ENCODE measurements at regions not wholly inside any gene's neighbourhood (a gene's known extent, or its start where the extent isn't known, plus 50 kb on each side); places are given as distances from the start of the nearest gene placed in this dataset.
"Not testable (repeated sequence)": the region's sequence is repeated elsewhere in the genome, so short reads cannot be mapped to it uniquely, and the experiment has no call there.

DNA sequence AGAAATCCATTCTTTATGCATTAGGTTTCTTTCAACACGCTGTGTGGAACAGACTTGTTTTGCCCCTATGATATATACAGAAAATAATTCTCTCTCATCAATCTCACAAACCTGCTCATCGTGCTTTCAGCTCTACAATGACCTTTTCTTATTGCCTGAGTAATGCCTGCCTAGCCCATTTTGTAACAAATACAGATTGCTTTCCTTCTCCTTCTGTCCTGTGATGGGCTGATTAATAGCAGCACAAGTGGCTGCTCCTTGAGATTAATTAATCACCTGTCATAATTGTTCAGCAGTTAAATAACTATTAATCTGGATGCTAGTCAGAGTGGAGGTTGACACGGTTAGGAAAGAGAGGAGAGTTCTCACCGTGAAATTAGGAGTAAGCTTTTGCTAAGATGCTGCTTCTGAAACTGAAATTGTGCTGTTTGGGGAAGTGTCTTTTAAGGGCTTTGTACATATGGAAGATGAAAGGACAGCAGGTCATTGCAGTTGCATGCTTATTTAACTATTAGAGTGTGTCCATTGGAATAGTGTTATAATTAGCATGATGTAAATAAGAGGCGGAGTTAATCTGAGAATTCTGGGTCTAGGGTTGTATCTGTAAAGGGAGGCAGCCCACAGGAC is 1430.5 kb downstream of the FAM181B start:
- no peak overlapping the region for H3K4me3 Mint-ChIP-seq
- no peaks in the 10 kb centered on the region for H3K36me3 Mint-ChIP-seq (ENCODE audit: low read depth)

DNA sequence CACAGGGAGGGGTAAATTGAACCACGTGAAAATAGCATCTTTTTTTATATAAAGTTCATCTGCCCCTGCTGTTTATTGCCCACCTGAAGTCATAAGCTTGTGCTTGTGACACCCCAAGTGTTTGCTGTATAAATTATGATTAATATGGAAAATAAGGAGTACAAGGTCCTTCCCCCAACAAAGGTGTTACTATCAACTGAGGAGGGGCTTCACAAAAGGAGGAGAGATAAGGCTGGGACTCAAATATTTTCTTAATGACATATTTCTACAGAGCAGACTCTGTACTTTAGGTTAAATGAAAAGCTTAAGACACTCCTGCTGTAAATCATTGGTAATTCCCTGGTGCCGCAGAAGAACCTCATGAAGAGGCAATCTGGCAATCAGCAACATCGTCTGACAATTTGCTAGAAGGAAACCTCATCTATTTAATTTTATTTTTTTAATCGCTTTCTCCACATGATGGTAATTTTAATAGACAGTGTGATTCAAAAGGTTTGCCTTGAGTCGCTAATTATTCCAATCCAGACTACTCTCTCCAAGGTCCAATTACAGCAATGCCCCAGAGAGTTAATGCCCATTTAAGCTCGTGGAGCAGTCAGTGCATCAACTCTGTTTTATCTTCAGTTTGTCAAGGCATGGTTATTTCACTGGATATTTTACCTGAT is 1432.4 kb downstream of the FAM181B start:
- Mint-ChIP-seq H3K36me3 (ENCODE audit: low read depth) (no peaks in the 10 kb centered on the region), H3K4me3 (no peak overlapping the region), H3K9me3 (peaks cover 3% of the 10 kb centered on the region), H3K27ac (ENCODE audit: unreplicated experiment) (no peak overlapping the region), H3K4me1 (no peaks in the 10 kb centered on the region), H3K27me3 (ENCODE audit: low read depth) (no peaks in the 10 kb centered on the region)
- no peak for DNase-seq (ENCODE audit: low read depth, low spot score)
- TF ChIP-seq, protein P1, sequence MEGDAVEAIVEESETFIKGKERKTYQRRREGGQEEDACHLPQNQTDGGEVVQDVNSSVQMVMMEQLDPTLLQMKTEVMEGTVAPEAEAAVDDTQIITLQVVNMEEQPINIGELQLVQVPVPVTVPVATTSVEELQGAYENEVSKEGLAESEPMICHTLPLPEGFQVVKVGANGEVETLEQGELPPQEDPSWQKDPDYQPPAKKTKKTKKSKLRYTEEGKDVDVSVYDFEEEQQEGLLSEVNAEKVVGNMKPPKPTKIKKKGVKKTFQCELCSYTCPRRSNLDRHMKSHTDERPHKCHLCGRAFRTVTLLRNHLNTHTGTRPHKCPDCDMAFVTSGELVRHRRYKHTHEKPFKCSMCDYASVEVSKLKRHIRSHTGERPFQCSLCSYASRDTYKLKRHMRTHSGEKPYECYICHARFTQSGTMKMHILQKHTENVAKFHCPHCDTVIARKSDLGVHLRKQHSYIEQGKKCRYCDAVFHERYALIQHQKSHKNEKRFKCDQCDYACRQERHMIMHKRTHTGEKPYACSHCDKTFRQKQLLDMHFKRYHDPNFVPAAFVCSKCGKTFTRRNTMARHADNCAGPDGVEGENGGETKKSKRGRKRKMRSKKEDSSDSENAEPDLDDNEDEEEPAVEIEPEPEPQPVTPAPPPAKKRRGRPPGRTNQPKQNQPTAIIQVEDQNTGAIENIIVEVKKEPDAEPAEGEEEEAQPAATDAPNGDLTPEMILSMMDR (conservative IDR thresholded peaks at IDR 0.05), result no peak

More for the DNA sequence above, 1430.5 kb downstream of the FAM181B start:
- H3K9me3 Mint-ChIP-seq, result peaks cover under 1% of the 10 kb centered on the region
- H3K27ac Mint-ChIP-seq (ENCODE audit: unreplicated experiment), result no peak overlapping the region
- TF ChIP-seq, protein P1 (conservative IDR thresholded peaks at IDR 0.05), result no peak
- H3K4me1 Mint-ChIP-seq, result no peaks in the 10 kb centered on the region
- DNase-seq (ENCODE audit: low read depth, low spot score), result no peak
- no peaks in the 10 kb centered on the region for H3K27me3 Mint-ChIP-seq (ENCODE audit: low read depth)

DNA sequence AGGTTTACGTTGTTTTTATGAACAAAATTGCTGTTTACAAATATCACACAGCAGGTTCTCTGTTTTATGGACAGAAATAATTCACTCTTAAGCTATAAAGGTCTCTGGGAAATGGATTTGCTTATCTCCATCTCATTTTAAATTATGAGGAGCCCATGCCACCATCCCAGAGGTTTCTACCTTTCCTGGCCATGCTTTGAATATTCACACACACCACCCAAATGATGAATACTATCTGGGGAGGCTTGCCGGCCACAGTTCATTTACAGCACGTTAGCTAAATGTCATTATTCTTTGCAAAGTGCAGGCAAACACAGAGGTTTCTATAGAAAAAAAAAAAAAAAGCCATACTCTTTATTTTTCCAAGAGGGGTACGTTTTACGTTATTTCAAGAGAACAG is 1446.7 kb downstream of the FAM181B start:
- no peak overlapping the region for H3K27ac Mint-ChIP-seq (ENCODE audit: unreplicated experiment)
- no peak for DNase-seq (ENCODE audit: low read depth, low spot score)
- H3K9me3 Mint-ChIP-seq, result peaks cover 5% of the 10 kb centered on the region
- TF ChIP-seq, protein P1 (conservative IDR thresholded peaks at IDR 0.05), result no peak
- no peaks in the 10 kb centered on the region for H3K4me1 Mint-ChIP-seq
- H3K36me3 Mint-ChIP-seq (ENCODE audit: low read depth), result peaks cover 3% of the 10 kb centered on the region
- H3K27me3 Mint-ChIP-seq (ENCODE audit: low read depth), result no peaks in the 10 kb centered on the region
- no peak overlapping the region for H3K4me3 Mint-ChIP-seq

DNA sequence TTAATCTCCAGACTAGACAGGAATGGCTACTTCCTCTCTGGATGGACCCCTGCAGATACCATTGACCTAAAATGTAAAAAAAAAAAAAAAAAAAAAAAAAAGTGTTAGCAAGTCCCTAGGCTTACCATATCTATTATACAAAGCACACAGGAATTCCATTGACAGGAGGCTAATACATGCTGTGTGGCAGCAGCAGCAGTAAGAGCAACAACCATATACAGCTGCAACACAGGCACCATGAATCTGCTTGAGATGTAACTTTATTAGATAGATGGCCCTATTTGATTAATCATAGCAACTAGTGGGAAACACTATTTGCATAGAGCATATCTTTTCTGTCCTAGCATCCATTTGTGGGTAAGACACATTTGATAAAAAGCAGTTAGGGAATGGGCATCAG is 1447.1 kb downstream of the FAM181B start:
- no peaks in the 10 kb centered on the region for H3K27me3 Mint-ChIP-seq (ENCODE audit: low read depth)
- peaks cover 8% of the 10 kb centered on the region for H3K9me3 Mint-ChIP-seq
- peaks cover 3% of the 10 kb centered on the region for H3K36me3 Mint-ChIP-seq (ENCODE audit: low read depth)
- no peaks in the 10 kb centered on the region for H3K4me1 Mint-ChIP-seq
- TF ChIP-seq, protein P1 (conservative IDR thresholded peaks at IDR 0.05), result no peak
- H3K27ac Mint-ChIP-seq (ENCODE audit: unreplicated experiment), result no peak overlapping the region
- H3K4me3 Mint-ChIP-seq, result no peak overlapping the region
- DNase-seq (ENCODE audit: low read depth, low spot score), result no peak

GRCh38 chr11:81280228-81280627 is 1453.4 kb downstream of the FAM181B start:
- not testable (repeated sequence) for H3K27me3 Mint-ChIP-seq (ENCODE audit: low read depth); H3K27ac Mint-ChIP-seq (ENCODE audit: unreplicated experiment); H3K4me3 Mint-ChIP-seq; H3K9me3 Mint-ChIP-seq; H3K36me3 Mint-ChIP-seq (ENCODE audit: low read depth); DNase-seq (ENCODE audit: low read depth, low spot score)
- H3K4me1 Mint-ChIP-seq, result peaks cover 22% of the 10 kb centered on the region

DNA sequence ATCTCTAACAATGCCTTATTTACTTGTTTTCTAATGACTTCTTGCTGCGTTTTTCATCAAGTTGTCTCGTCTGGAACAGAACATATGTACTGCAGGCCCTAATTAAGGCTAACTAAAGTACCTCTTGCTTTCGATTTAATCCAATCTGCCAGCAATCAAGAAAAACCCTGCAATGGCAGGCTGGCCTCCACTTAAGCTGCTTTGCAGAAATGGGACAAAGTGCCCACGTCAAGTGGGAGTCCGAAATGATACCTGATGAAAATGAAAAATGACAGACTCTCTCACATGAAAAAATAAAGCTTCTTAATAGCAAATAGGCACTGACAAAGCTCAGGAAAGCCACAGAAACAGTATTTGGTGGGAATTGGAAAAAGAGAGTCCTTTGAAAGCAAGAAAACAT is 1454.7 kb downstream of the FAM181B start:
- H3K27me3 Mint-ChIP-seq (ENCODE audit: low read depth), result no peaks in the 10 kb centered on the region
- H3K9me3 Mint-ChIP-seq, result peaks cover 5% of the 10 kb centered on the region
- no peaks in the 10 kb centered on the region for H3K36me3 Mint-ChIP-seq (ENCODE audit: low read depth)
- no peak for DNase-seq (ENCODE audit: low read depth, low spot score)
- H3K4me3 Mint-ChIP-seq, result peak overlapping the region; percentile 6
- no peak overlapping the region for H3K27ac Mint-ChIP-seq (ENCODE audit: unreplicated experiment)
- H3K4me1 Mint-ChIP-seq, result peaks cover 22% of the 10 kb centered on the region
- TF ChIP-seq, protein P1 (conservative IDR thresholded peaks at IDR 0.05), result no peak

Data from neural crest cell (in vitro differentiated cells).